Natural killer cell treated with Interleukin-12 subunit alpha and Interleukin-12 subunit beta and Interleukin-15 and Interleukin-18, amount 100 ng/mL, for 72 hours (primary cell): ENCODE measurements at regions not wholly inside any gene's neighbourhood (a gene's known extent, or its start where the extent isn't known, plus 50 kb on each side); places are given as distances from the start of the nearest gene placed in this dataset.

Experiments used
- ATAC-seq, 2 donors: fragments of 150-1000 bp; cut with Tn5 transposase in 1 of 2; sonication (Bioruptor Pico), chemical (Tn5 transposase) in 1 of 2; 2 replicates each; pipeline ENCODE4 v1.10.0; 2021
- DNase-seq: peaks from one replicate; pipeline ENCODE4 v3.0.0; 2022; ENCODE audit warnings: low spot score
- H3K27ac Mint-ChIP-seq, 2 donors: 1 replicate in 1 of 2; 2 replicates in 1 of 2; pipeline ENCODE4 v1.8.0; 2022; ENCODE audit warnings: mixed read lengths in 2 of 2, mild to moderate bottlenecking in 1 of 2, moderate library complexity in 1 of 2
- H3K27me3 Mint-ChIP-seq, 2 donors: 1 replicate in 1 of 2; 2 replicates in 1 of 2; pipeline ENCODE4 v1.8.0; 2022; ENCODE audit warnings: mixed read lengths in 2 of 2
- H3K36me3 Mint-ChIP-seq: one replicate; pipeline ENCODE4 v1.8.0; 2022; ENCODE audit warnings: mixed read lengths
- H3K4me1 Mint-ChIP-seq, 2 donors: 1 replicate in 1 of 2; 2 replicates in 1 of 2; pipeline ENCODE4 v1.8.0; 2022; ENCODE audit warnings: low read depth in 2 of 2, mixed read lengths in 2 of 2, mild to moderate bottlenecking in 1 of 2
- H3K4me3 Mint-ChIP-seq: one replicate; pipeline ENCODE4 v1.8.0; 2022; ENCODE audit warnings: mixed read lengths
- H3K9me3 Mint-ChIP-seq: 2 replicates; pipeline ENCODE4 v1.8.0; 2022; ENCODE audit warnings: mixed read lengths

DNA sequence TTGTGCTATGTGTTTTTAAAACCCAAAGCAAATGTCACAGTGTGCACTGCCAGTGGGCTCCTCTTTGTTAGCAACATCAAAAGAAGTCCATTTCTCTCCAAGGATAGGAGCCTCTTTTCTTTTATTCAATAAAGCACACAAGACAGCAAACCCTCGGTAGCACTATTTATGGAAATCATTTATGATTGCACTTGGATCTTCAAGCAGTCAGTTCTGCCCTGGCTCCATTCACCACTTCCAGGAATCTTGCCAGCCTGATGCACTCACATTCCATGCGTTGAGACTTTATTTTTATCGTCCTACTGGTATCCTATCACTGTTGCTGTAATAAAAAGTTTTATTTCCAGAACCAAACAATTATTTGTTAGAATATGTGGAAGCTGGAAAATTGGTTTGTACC lies 412.1 kb downstream of the TBL1XR1 start:
- H3K36me3 Mint-ChIP-seq = no peaks in the 10 kb centered on the region
- no peak overlapping the region for H3K4me3 Mint-ChIP-seq
- ATAC-seq (no peak), DNase-seq (no peak)
- no peaks in the 10 kb centered on the region for H3K4me1 Mint-ChIP-seq
- H3K27me3 Mint-ChIP-seq = no peaks in the 10 kb centered on the region
- H3K27ac Mint-ChIP-seq = no peak overlapping the region
- H3K9me3 Mint-ChIP-seq = peaks cover 4% of the 10 kb centered on the region

DNA sequence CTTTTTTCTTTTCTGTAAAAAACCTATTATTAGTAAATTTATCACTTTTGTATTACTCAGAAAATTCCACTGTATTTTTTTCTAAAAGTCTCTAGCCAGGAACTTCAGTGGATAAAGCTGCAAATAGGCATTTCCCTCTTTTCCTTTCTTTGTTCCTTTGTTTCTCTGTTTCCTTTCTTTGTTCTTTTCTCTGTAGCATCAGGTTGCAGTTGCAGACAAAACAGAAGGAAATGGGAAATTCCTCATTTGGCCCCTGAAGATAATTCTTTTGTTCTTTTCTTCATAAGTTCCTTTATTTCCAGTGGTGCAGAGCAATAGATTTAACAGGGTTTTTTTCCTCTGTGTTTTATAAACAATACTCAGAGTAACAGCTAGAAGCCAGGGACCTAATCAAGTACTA lies 416.5 kb downstream of the TBL1XR1 start:
- Mint-ChIP-seq H3K36me3 (no peaks in the 10 kb centered on the region), H3K4me1 (no peaks in the 10 kb centered on the region), H3K4me3 (no peak overlapping the region), H3K27me3 (no peaks in the 10 kb centered on the region), H3K9me3 (peaks cover 3% of the 10 kb centered on the region), H3K27ac (no peak overlapping the region)
- DNase-seq = no peak
- ATAC-seq = no peak

DNA sequence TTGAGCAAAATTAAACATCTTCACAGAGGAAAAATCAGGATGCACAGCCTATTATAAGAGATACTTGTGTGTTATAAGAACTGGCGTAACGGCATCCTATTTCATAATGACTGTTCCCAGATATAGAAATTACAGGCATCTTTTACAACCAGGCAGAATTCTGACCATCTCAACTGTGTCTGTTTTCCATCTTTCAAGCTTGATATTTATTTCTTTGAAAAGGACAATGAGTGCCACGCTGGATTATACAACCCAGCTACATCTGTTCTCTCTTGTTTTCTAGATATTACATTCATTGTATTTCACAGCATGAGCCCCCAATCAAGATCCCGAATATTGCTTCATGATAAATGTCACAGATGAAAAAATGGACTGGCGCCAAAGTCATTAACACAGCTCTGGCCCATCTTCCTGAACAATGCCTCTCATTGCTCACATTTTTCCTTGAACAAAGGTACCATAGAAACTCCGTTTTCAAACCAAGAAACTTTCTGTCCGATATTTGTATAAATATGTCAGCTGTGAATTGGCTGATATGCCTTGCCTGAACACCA lies 420.6 kb downstream of the TBL1XR1 start:
- ATAC-seq = no peak

DNA sequence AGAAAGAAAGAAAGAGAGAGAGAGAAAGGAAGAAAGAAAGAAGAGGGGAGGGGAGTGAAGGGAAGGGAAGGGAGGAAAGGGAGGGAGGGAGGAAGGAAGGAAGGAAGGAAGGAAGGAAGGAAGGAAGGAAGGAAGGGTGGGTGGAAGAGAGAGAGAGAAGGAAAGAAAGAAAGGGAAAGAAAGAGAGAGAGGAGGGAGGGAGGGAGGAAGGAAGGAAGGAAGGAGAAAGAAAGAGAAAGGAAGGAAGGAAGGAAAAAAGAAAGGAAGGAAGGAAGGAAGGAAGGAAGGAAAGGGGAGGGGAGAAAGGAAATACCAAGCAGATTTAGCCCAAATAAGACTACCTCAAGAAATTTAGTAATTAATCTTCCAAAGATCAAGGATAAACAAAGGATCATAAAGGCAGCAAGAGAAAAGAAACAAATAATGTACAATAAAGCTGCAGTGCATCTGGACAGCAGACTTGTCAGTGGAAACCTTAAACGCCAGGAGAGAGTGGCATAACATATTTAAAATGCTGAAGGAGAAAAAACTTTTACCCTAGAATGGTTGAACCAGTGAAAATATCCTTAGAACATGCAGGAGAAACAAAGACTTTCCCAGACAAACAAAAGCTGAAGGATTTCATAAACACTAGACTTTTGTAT lies 427.6 kb downstream of the TBL1XR1 start:
- Mint-ChIP-seq H3K27me3 (no peaks in the 10 kb centered on the region), H3K4me1 (no peaks in the 10 kb centered on the region), H3K4me3 (no peak overlapping the region), H3K9me3 (peaks cover 24% of the 10 kb centered on the region), H3K36me3 (peaks cover 5% of the 10 kb centered on the region), H3K27ac (no peak overlapping the region)
- no peak for ATAC-seq
- DNase-seq = no peak

More for the DNA sequence above, 420.6 kb downstream of the TBL1XR1 start:
- peaks cover 5% of the 10 kb centered on the region for H3K36me3 Mint-ChIP-seq
- H3K27me3 Mint-ChIP-seq = no peaks in the 10 kb centered on the region
- H3K9me3 Mint-ChIP-seq = peaks cover 16% of the 10 kb centered on the region
- no peak overlapping the region for H3K4me3 Mint-ChIP-seq
- no peak overlapping the region for H3K27ac Mint-ChIP-seq
- no peak for DNase-seq
- no peaks in the 10 kb centered on the region for H3K4me1 Mint-ChIP-seq

DNA sequence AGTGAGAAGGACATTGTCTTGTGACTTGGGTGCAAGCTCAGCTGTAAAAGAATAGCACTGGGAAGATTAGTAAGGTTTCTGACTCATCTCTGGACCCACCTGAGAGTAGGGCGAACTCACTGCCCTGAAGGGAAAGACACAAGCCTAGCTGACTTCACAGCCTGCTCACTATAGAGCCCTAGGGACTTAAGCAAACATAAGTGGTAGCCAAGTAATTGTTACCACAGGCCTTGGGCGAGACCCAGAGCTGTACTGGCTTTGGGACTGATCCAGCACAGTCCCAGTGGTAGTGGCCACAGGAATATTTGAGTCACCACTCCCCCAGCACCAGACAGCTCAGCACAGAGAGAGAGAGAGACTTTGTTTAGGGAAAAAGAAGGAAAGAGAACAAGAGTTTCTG lies 429.9 kb downstream of the TBL1XR1 start:
- Mint-ChIP-seq H3K4me3 (no peak overlapping the region), H3K27me3 (no peaks in the 10 kb centered on the region), H3K4me1 (no peaks in the 10 kb centered on the region), H3K36me3 (no peaks in the 10 kb centered on the region), H3K9me3 (peaks cover 14% of the 10 kb centered on the region), H3K27ac (no peak overlapping the region)
- DNase-seq = no peak
- peak in 1 of 2 donors; percentile 13 for ATAC-seq

DNA sequence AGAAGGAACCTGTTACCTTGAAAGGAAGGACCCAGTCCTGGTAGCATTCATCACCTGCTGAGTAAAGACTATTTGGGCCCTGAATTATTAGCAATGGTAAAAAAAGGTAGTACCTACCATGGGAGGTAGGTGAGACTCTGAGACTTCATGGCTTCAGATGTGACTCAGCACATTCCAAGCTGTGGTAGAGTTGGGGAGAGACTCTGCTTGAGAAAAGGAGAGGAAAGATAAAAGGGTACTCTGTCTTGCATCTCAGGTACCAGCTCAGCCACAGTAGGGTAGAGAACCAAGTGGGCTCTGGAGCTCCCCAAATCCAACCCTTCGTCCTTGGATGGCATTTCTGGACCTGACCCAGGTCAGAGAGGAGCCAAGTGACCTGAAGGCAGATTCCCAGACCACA lies 430.4 kb downstream of the TBL1XR1 start:
- ATAC-seq = no peak
- no peak for DNase-seq
- H3K4me3 Mint-ChIP-seq = no peak overlapping the region
- H3K27me3 Mint-ChIP-seq = no peaks in the 10 kb centered on the region
- no peaks in the 10 kb centered on the region for H3K4me1 Mint-ChIP-seq
- peaks cover 11% of the 10 kb centered on the region for H3K9me3 Mint-ChIP-seq
- no peak overlapping the region for H3K27ac Mint-ChIP-seq
- no peaks in the 10 kb centered on the region for H3K36me3 Mint-ChIP-seq

DNA sequence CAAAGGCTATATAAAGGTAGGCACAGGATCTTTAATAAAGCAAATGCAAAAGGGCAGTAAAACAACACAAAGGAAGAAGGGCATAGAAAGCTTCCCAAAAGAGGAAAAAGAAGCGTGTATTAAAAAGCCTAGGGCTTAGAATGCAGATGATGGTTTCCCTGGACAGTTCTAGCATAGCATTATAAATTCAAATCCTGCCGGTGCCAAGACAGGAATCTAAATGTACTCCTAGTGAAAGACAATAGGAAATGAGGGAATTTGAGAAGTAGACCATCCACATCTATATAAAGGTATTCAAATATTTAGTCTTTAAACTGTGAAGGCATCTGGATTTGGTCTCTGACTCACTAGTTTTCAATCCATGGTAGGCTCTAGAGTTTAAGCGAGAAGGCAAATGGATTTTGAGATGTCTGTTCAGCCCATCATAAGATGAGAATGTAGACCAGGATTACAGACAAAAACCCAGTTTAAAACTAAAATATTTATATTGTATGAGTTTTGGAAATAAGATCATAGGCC lies 431.8 kb downstream of the TBL1XR1 start:
- no peaks in the 10 kb centered on the region for H3K36me3 Mint-ChIP-seq
- peaks cover 7% of the 10 kb centered on the region for H3K9me3 Mint-ChIP-seq
- no peak overlapping the region for H3K27ac Mint-ChIP-seq
- DNase-seq (no peak), ATAC-seq (no peak)
- H3K4me1 Mint-ChIP-seq = no peaks in the 10 kb centered on the region
- H3K4me3 Mint-ChIP-seq = no peak overlapping the region
- H3K27me3 Mint-ChIP-seq = no peaks in the 10 kb centered on the region

DNA sequence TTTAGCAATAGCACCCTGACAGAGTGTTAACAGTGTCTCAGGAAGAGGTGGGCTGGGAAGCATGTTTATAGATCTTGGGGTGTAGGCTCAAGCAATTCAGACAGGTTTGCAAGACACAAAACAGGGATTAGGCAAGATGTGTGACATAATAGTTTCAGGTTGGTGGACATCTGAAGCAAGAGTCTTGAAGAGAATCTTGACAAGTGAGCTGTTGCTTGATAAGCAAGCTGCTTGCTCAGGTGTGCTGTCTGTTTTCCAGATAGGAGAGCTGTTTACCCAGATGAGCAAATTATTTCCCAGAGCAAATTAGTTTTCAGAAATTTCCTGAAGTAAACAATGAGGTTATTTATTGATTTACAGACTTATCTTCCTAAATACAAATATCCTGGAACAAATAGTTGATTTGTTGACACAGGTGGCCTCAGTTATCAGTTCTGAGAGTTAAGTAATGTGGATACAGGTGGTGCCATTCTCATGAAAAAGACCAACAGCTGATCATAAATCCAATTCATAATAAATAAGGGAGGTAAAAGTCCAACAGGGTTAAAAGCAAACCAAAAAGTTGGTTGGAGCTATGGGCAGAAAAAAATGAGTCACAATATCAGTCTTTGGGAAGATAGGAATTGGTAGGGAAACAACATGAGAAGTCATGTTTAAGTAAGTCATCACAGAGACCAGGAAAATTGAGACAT lies 437.3 kb downstream of the TBL1XR1 start:
- H3K36me3 Mint-ChIP-seq = no peaks in the 10 kb centered on the region
- no peaks in the 10 kb centered on the region for H3K9me3 Mint-ChIP-seq
- ATAC-seq (no peak), DNase-seq (no peak)
- H3K4me1 Mint-ChIP-seq = no peaks in the 10 kb centered on the region
- H3K27me3 Mint-ChIP-seq = no peaks in the 10 kb centered on the region
- no peak overlapping the region for H3K27ac Mint-ChIP-seq
- H3K4me3 Mint-ChIP-seq = no peak overlapping the region

DNA sequence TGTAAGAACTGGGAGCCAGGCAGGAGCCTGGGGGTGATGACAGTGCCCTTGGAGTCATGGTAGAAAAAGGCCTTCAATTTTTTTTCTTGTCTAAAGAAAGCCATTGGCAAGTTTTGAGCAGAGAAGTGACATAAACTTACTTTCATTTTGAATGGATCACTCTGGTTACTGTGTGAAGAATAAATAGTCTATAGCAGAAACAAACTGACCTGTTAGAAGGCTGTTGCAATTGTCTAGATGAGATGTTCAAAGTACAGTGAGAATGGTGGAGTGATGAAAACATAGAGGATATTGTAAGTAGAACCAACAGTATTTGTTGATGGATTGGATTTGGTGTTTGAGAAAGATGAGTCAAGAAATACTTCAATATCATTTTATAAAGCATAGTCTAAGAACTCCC lies 439.9 kb downstream of the TBL1XR1 start:
- no peak for ATAC-seq
- no peaks in the 10 kb centered on the region for H3K27me3 Mint-ChIP-seq
- H3K36me3 Mint-ChIP-seq = no peaks in the 10 kb centered on the region
- H3K9me3 Mint-ChIP-seq = peaks cover 3% of the 10 kb centered on the region
- H3K4me3 Mint-ChIP-seq = no peak overlapping the region
- H3K4me1 Mint-ChIP-seq = no peaks in the 10 kb centered on the region
- DNase-seq = no peak
- no peak overlapping the region for H3K27ac Mint-ChIP-seq

DNA sequence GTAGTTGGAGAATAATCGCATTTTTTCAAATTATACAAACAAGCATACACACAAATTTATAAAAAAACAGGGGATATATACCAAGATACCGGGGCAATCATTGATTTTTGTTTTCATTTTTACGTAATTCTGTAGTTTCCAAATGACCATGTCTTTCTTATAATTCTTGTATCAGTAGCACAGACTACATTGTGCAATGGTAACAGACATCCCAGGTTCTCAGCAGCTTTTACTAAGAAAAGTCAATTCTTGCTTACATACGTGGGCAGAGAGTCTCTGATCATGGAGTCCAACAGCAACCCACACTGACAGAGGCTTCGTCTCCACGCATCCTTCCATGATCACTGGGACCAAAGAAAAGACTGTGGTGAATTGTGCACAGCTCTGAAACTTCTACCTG lies 441.3 kb downstream of the TBL1XR1 start:
- ATAC-seq (no peak), DNase-seq (no peak)
- Mint-ChIP-seq H3K4me1 (no peaks in the 10 kb centered on the region), H3K27me3 (no peaks in the 10 kb centered on the region), H3K36me3 (no peaks in the 10 kb centered on the region), H3K4me3 (no peak overlapping the region), H3K9me3 (peaks cover 6% of the 10 kb centered on the region), H3K27ac (no peak overlapping the region)

DNA sequence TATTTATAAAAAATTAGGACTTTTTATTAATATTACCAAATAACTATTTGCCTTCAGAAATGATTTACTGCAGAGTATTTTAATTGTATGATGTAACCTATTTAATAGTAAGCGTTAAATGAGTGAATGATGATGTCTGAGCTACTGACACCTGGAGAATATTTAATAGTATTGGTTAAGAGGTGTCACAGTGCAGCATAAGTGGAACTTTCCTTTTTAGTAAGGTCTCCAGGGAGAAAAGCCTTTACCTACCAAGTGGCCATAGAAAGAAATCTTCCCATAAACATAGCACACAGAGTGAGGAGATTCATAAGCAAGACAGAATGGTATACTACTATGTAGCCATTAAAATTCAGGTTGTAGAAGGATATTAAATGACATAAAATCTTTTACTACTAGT lies 441.7 kb downstream of the TBL1XR1 start:
- no peak for ATAC-seq
- Mint-ChIP-seq H3K4me3 (no peak overlapping the region), H3K9me3 (peaks cover 6% of the 10 kb centered on the region), H3K27ac (no peak overlapping the region), H3K36me3 (no peaks in the 10 kb centered on the region), H3K4me1 (no peaks in the 10 kb centered on the region), H3K27me3 (no peaks in the 10 kb centered on the region)
- DNase-seq = no peak

DNA sequence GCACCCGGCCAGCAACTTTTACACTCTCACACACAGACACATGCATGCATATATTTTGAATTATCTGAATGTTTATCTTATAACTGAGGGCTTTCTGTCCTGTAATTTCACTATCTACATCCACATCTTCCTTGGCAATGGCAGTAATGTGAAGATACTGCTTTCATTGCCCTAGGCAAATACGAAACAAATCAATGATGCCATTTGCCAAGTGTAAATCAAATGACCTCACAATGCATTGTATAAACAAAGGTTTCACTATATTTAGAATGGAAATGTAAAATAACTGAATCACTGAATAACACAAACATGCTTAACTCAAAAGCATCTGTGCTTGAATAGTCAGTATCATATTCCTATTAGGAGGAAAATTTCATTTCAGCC lies 455.6 kb downstream of the TBL1XR1 start:
- Mint-ChIP-seq H3K4me1 (no peaks in the 10 kb centered on the region), H3K27ac (no peak overlapping the region)
- DNase-seq = no peak

DNA sequence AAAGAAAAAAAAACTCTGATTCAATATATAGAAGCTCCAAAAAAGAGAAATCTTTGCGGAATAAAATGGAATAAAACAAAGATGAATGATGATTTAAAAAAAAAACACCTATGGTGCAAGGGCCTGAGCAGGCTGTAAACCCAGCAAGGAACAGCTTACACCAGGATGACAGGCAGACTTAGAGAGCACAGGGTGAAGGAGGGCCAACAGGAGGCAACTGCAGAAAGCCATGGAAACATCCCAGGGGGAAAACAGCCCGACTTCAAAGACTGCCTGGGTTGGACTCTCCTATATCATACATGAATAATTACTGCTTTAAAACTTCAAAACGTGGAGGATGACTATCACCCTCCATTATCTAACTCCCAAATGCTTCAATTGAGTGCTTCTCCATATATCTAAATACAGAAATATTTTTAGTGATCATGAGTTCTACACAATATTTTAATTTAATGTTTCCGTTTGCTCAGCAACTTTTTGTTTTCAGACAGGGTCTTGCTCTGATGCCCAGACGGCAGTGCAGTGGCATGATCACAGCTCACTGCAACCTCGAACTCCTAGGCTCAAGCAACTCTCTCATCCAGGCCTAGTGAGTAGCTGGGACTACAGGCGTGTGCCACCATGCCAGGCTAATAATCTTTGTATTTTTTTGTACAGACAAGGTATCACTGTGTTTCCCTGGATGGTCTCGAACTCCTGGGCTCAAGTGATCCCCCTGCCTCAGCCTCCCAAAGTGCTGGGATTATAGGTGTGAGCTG lies 456.2 kb downstream of the TBL1XR1 start:
- Mint-ChIP-seq H3K4me3 (no peak overlapping the region), H3K36me3 (no peaks in the 10 kb centered on the region), H3K9me3 (no peaks in the 10 kb centered on the region), H3K4me1 (no peaks in the 10 kb centered on the region), H3K27me3 (no peaks in the 10 kb centered on the region), H3K27ac (no peak overlapping the region)
- ATAC-seq (no peak), DNase-seq (no peak)

More for the DNA sequence above, 455.6 kb downstream of the TBL1XR1 start:
- no peak for ATAC-seq
- Mint-ChIP-seq H3K4me3 (no peak overlapping the region), H3K27me3 (no peaks in the 10 kb centered on the region), H3K9me3 (no peaks in the 10 kb centered on the region), H3K36me3 (no peaks in the 10 kb centered on the region)

DNA sequence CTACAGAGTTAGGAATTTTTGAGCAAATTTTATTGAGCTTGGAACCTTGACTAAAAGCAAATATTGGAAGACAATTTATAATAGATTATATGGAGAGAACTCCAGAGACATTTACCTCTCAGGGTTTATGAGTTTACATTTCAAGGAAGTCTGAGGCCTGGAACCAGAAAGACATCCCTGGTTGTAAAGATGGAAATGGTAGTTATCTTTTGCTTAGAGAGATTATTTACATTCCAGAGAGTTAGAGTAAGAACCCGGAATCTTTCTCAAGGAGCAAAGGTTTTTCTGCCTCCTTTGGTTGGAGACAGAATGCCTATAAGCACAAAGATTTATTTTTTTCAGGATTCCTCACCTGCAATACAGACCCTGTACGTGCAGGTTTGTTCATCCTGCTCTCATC lies 458.1 kb downstream of the TBL1XR1 start:
- no peak for ATAC-seq

More for the DNA sequence above, 458.1 kb downstream of the TBL1XR1 start:
- DNase-seq = no peak
- no peaks in the 10 kb centered on the region for H3K36me3 Mint-ChIP-seq
- H3K27me3 Mint-ChIP-seq = no peaks in the 10 kb centered on the region
- H3K9me3 Mint-ChIP-seq = no peaks in the 10 kb centered on the region
- H3K4me1 Mint-ChIP-seq = no peaks in the 10 kb centered on the region
- H3K27ac Mint-ChIP-seq = no peak overlapping the region
- H3K4me3 Mint-ChIP-seq = no peak overlapping the region
